ENCODE measurements at regions not wholly inside any gene's neighbourhood (a gene's known extent, or its start where the extent isn't known, plus 50 kb on each side); places are given as distances from the start of the nearest gene placed in this dataset.

DNA sequence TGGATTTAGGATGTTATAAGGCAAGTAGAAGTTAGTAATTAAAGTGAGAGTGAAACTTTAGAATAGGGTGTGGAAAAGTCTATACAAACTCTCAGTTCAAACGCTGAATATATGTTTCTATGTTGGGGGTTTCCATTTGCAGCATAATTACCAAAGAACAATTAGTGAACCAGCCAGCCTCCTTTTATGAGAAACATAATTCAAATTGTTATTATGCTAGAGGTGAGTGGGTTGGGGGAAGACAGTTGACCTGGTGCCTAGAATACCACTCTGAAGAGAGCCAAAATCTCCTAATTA, 435.8 kb downstream of the MDFIC start:
- Histone ChIP-seq H3K9ac (ENCODE audit: low read length) (no peak overlapping the region), H2AFZ (ENCODE audit: insufficient read depth, low read length, poor library complexity) (no peak overlapping the region), H3K23ac (ENCODE audit: low read length) (no peak overlapping the region), H4K8ac (ENCODE audit: low read depth, low read length) (no peak overlapping the region), H4K12ac (ENCODE audit: low read depth, low read length) (no peak overlapping the region), H3K9me3 (ENCODE audit: insufficient read depth, low read depth, low read length) (no peaks in the 10 kb centered on the region), H3K27ac (ENCODE audit: low read depth, low read length) (no peak overlapping the region), H2AK5ac (ENCODE audit: low read length) (no peak overlapping the region), H4K91ac (ENCODE audit: low read depth, low read length) (no peak overlapping the region), H3K18ac (ENCODE audit: low read length) (no peak overlapping the region), H3K4me3 (ENCODE audit: low read depth, low read length) (no peak overlapping the region), H2BK120ac (ENCODE audit: insufficient read depth, low read length, poor library complexity) (no peak overlapping the region), H2BK12ac (ENCODE audit: low read length) (no peak overlapping the region), H3K36me3 (ENCODE audit: control insufficient read depth in 1 of 2, insufficient read depth in 2 of 2, low read length in 2 of 2) (no peaks in the 10 kb centered on the region), H3K79me2 (ENCODE audit: control insufficient read depth, insufficient read depth, low read length, poor library complexity) (no peaks in the 10 kb centered on the region), H3K4me1 (ENCODE audit: control insufficient read depth in 1 of 2, insufficient read depth in 2 of 2, low read length in 2 of 2) (no peaks in the 10 kb centered on the region), H3K79me1 (ENCODE audit: low read length) (no peaks in the 10 kb centered on the region), H3K4ac (ENCODE audit: low read depth, low read length) (no peak overlapping the region), H2BK5ac (ENCODE audit: low read depth, low read length, poor library complexity) (no peak overlapping the region), H3K14ac (ENCODE audit: low read length) (no peak overlapping the region), H3K4me2 (ENCODE audit: low read length) (no peak overlapping the region), H3K27me3 (ENCODE audit: insufficient read depth, low read length) (no peaks in the 10 kb centered on the region)
- no CpG with 5 or more reads among the region's 1 CpG for WGBS (ENCODE audit: extremely low coverage, insufficient coverage, insufficient read length)
- no peak for DNase-seq

DNA sequence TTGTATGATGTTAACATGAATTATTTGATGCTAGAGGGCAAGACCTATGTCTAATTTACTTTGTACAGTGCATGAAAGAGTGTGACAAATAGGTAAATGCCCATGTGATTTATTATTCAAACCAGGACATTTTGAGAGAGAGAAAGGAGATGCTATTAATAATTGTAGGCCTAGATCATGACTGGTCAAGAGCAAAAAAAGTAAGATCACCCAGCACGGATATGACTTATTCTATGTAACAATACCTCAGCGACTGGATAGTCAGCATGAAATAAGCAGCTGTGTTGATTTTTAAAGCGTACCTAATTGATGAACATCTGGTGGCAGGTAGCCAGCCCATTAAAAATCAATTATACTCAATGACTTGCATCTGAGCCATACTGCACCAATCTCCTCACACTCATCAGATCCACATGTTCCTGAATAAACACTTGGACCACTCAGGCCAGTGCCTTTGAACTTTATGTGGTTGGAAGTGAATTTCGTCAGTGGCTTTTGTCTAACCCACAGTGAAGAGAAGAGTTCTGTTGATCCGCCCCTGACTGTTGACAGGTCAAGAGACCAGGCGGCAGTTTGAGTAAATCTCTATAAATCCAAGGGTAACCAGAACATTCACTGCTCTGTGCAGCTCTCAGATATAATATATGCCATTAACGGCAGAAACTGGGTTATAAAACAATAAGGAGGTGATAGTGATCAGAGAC, 435.3 kb downstream of the MDFIC start:
- Histone ChIP-seq H3K36me3 (ENCODE audit: control insufficient read depth in 1 of 2, insufficient read depth in 2 of 2, low read length in 2 of 2) (no peaks in the 10 kb centered on the region), H3K4me2 (ENCODE audit: low read length) (no peak overlapping the region), H4K12ac (ENCODE audit: low read depth, low read length) (no peak overlapping the region), H3K23ac (ENCODE audit: low read length) (no peak overlapping the region), H3K14ac (ENCODE audit: low read length) (no peak overlapping the region), H3K27me3 (ENCODE audit: insufficient read depth, low read length) (no peaks in the 10 kb centered on the region), H3K79me2 (ENCODE audit: control insufficient read depth, insufficient read depth, low read length, poor library complexity) (no peaks in the 10 kb centered on the region), H3K9ac (ENCODE audit: low read length) (no peak overlapping the region), H3K4me1 (ENCODE audit: control insufficient read depth in 1 of 2, insufficient read depth in 2 of 2, low read length in 2 of 2) (no peaks in the 10 kb centered on the region), H3K4me3 (ENCODE audit: low read depth, low read length) (no peak overlapping the region), H3K4ac (ENCODE audit: low read depth, low read length) (no peak overlapping the region), H2AK5ac (ENCODE audit: low read length) (no peak overlapping the region), H2BK120ac (ENCODE audit: insufficient read depth, low read length, poor library complexity) (no peak overlapping the region), H3K9me3 (ENCODE audit: insufficient read depth, low read depth, low read length) (no peaks in the 10 kb centered on the region), H2BK5ac (ENCODE audit: low read depth, low read length, poor library complexity) (no peak overlapping the region), H4K91ac (ENCODE audit: low read depth, low read length) (no peak overlapping the region), H2AFZ (ENCODE audit: insufficient read depth, low read length, poor library complexity) (no peak overlapping the region), H3K27ac (ENCODE audit: low read depth, low read length) (no peak overlapping the region), H3K18ac (ENCODE audit: low read length) (no peak overlapping the region), H3K79me1 (ENCODE audit: low read length) (no peaks in the 10 kb centered on the region), H4K8ac (ENCODE audit: low read depth, low read length) (no peak overlapping the region), H2BK12ac (ENCODE audit: low read length) (no peak overlapping the region)
- no CpG with 5 or more reads among the region's 7 CpGs for WGBS (ENCODE audit: extremely low coverage, insufficient coverage, insufficient read length)
- no peak for DNase-seq

DNA sequence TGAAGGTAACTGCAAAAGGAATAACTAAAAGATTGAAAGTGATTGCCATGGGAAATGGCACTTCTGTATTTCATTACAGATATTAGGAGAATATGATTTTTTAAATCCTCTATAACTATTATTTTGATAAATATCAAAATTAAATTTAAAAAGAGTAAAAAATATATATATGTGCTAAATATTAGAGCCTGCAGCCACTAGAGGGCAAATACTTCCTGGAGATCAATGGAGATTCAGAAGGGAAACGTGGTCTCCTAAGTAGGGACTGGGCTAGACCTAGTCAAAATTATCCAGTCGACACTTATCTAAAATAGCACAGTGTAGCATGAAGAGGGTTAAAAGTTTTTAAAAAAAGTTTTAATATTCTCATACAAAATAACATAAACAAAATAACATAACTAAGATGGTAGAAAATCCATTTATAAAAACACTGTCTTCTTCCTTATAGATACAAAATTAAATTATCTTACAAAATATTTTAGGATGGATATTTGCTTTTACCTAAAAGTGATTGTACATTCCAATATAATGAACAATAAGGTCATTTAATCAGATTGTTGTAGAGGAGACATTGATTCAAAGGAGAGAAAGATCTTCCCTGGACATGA, 434.3 kb downstream of the MDFIC start:
- Histone ChIP-seq H3K4me2 (ENCODE audit: low read length) (no peak overlapping the region), H2BK5ac (ENCODE audit: low read depth, low read length, poor library complexity) (no peak overlapping the region), H3K23ac (ENCODE audit: low read length) (no peak overlapping the region), H3K18ac (ENCODE audit: low read length) (no peak overlapping the region), H3K79me1 (ENCODE audit: low read length) (no peaks in the 10 kb centered on the region), H3K4me3 (ENCODE audit: low read depth, low read length) (no peak overlapping the region), H4K8ac (ENCODE audit: low read depth, low read length) (no peak overlapping the region), H3K79me2 (ENCODE audit: control insufficient read depth, insufficient read depth, low read length, poor library complexity) (no peaks in the 10 kb centered on the region), H2BK12ac (ENCODE audit: low read length) (no peak overlapping the region), H2BK120ac (ENCODE audit: insufficient read depth, low read length, poor library complexity) (no peak overlapping the region), H3K4me1 (ENCODE audit: control insufficient read depth in 1 of 2, insufficient read depth in 2 of 2, low read length in 2 of 2) (no peaks in the 10 kb centered on the region), H2AK5ac (ENCODE audit: low read length) (no peak overlapping the region), H3K36me3 (ENCODE audit: control insufficient read depth in 1 of 2, insufficient read depth in 2 of 2, low read length in 2 of 2) (no peaks in the 10 kb centered on the region), H3K14ac (ENCODE audit: low read length) (no peak overlapping the region), H3K27me3 (ENCODE audit: insufficient read depth, low read length) (no peaks in the 10 kb centered on the region), H3K9ac (ENCODE audit: low read length) (no peak overlapping the region), H3K27ac (ENCODE audit: low read depth, low read length) (no peak overlapping the region), H3K4ac (ENCODE audit: low read depth, low read length) (no peak overlapping the region), H4K12ac (ENCODE audit: low read depth, low read length) (no peak overlapping the region), H3K9me3 (ENCODE audit: insufficient read depth, low read depth, low read length) (no peaks in the 10 kb centered on the region), H2AFZ (ENCODE audit: insufficient read depth, low read length, poor library complexity) (no peak overlapping the region), H4K91ac (ENCODE audit: low read depth, low read length) (no peak overlapping the region)
- WGBS (ENCODE audit: extremely low coverage, insufficient coverage, insufficient read length): no CpG with 5 or more reads among the region's 2 CpGs
- peak; percentile 2 to 47 for DNase-seq

DNA sequence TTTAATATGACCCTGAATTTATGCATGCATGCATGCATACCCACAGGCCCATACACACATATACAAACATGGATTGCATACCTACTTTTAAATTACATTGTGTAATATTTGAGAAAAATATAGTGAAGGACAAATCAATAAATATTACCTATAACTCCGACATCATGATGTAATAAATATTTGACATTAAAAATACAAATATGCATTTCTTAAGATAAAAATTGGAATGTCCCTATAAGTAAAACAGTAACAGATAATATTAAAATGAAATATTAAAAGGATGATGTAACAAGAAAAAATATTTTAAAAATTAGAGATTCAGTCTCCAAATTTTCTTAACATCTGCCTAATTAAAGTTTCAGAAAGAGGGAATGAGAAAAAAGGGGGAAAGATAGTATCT, 433.0 kb downstream of the MDFIC start:
- Histone ChIP-seq H3K27me3 (ENCODE audit: insufficient read depth, low read length) (no peaks in the 10 kb centered on the region), H3K27ac (ENCODE audit: low read depth, low read length) (no peak overlapping the region), H4K12ac (ENCODE audit: low read depth, low read length) (no peak overlapping the region), H3K4ac (ENCODE audit: low read depth, low read length) (no peak overlapping the region), H3K36me3 (ENCODE audit: control insufficient read depth in 1 of 2, insufficient read depth in 2 of 2, low read length in 2 of 2) (no peaks in the 10 kb centered on the region), H3K79me2 (ENCODE audit: control insufficient read depth, insufficient read depth, low read length, poor library complexity) (no peaks in the 10 kb centered on the region), H4K8ac (ENCODE audit: low read depth, low read length) (no peak overlapping the region), H3K4me1 (ENCODE audit: control insufficient read depth in 1 of 2, insufficient read depth in 2 of 2, low read length in 2 of 2) (no peaks in the 10 kb centered on the region), H4K91ac (ENCODE audit: low read depth, low read length) (no peak overlapping the region), H3K79me1 (ENCODE audit: low read length) (no peaks in the 10 kb centered on the region), H2AFZ (ENCODE audit: insufficient read depth, low read length, poor library complexity) (no peak overlapping the region), H3K14ac (ENCODE audit: low read length) (no peak overlapping the region), H3K4me2 (ENCODE audit: low read length) (no peak overlapping the region), H3K18ac (ENCODE audit: low read length) (no peak overlapping the region), H3K9ac (ENCODE audit: low read length) (no peak overlapping the region), H2AK5ac (ENCODE audit: low read length) (no peak overlapping the region), H2BK120ac (ENCODE audit: insufficient read depth, low read length, poor library complexity) (no peak overlapping the region), H3K4me3 (ENCODE audit: low read depth, low read length) (no peak overlapping the region), H2BK12ac (ENCODE audit: low read length) (no peak overlapping the region), H3K23ac (ENCODE audit: low read length) (no peak overlapping the region), H3K9me3 (ENCODE audit: insufficient read depth, low read depth, low read length) (no peaks in the 10 kb centered on the region), H2BK5ac (ENCODE audit: low read depth, low read length, poor library complexity) (no peak overlapping the region)
- WGBS (ENCODE audit: extremely low coverage, insufficient coverage, insufficient read length): no CpG with 5 or more reads among the region's 1 CpG
- no peak for DNase-seq

All from trophoblast cell (in vitro differentiated cells and primary cell).